IMR-90 (cell line): ENCODE measurements at regions not wholly inside any gene's neighbourhood (a gene's known extent, or its start where the extent isn't known, plus 50 kb on each side); places are given as distances from the start of the nearest gene placed in this dataset.

Source experiments
- ATAC-seq: fragments of 200-7000 bp; cut with Tn5 transposase; 2 replicates; pipeline ENCODE4 v1.9.1; 2020; ENCODE audit warnings: low read depth, mild to moderate bottlenecking, moderate library complexity
- BruUV-seq: library from RNA; stranded (reverse); fragments of 400-500 nt; replicated peaks from 2 replicates; lab custom pipeline; 2021; lab: Mats Ljungman, UMichigan
- CTCF ChIA-PET: fragments of 300-600 bp; formaldehyde crosslinking; extraction: SDS; loops from one replicate; lab custom pipeline; 2021; ENCODE audit warnings: antibody characterized with exemption; lab: Yijun Ruan, JAX
- POLR2A ChIA-PET: fragments of 300-600 bp; sonication (Branson Sonifier 250); formaldehyde crosslinking; loops from one replicate; lab custom pipeline; 2022; ENCODE audit warnings: antibody characterized with exemption; ENCODE audit not compliant: unreplicated experiment; lab: Charles Lee
- DNase-seq: peaks from one replicate; pipeline ENCODE4 v3.0.0; 2013
- H2AFZ ChIP-seq: replicated peaks from 2 replicates; pipeline ENCODE3; 2013; ENCODE audit warnings: low read length, mild to moderate bottlenecking; ENCODE audit not compliant: poor library complexity
- H2AK5ac ChIP-seq: 2 replicates; pipeline ENCODE4 v1.6.1; 2013; ENCODE audit warnings: low read depth, low read length, inconsistent platforms
- H2AK9ac ChIP-seq: replicated peaks from 2 replicates; pipeline ENCODE3; 2013; ENCODE audit warnings: mild to moderate bottlenecking, low read depth, low read length, moderate library complexity; ENCODE audit not compliant: poor library complexity
- H2BK120ac ChIP-seq: 2 replicates; pipeline ENCODE4 v1.6.1; 2013; ENCODE audit warnings: low read depth, low read length, inconsistent platforms
- H2BK15ac ChIP-seq: 3 replicates; pipeline ENCODE4 v1.6.1; 2013; ENCODE audit warnings: low read depth, low read length, inconsistent platforms
- H2BK20ac ChIP-seq: 2 replicates; pipeline ENCODE4 v1.6.1; 2013; ENCODE audit warnings: low read depth, mild to moderate bottlenecking, inconsistent platforms, low read length, moderate library complexity
- H2BK5ac ChIP-seq: 2 replicates; pipeline ENCODE4 v1.6.1; 2013; ENCODE audit warnings: mild to moderate bottlenecking, low read depth, low read length, inconsistent platforms; ENCODE audit not compliant: poor library complexity, severe bottlenecking
- H3K14ac ChIP-seq: replicated peaks from 2 replicates; pipeline ENCODE4 v1.6.1; 2013; ENCODE audit warnings: low read depth, low read length, inconsistent platforms
- H3K18ac ChIP-seq: 2 replicates; pipeline ENCODE4 v1.6.1; 2013; ENCODE audit warnings: low read depth, low read length, control low read depth
- H3K23ac ChIP-seq: 2 replicates; pipeline ENCODE4 v1.6.1; 2013; ENCODE audit warnings: low read depth, low read length, inconsistent platforms
- H3K27ac ChIP-seq: 2 replicates; pipeline ENCODE4 v1.5.1; 2013; ENCODE audit warnings: mild to moderate bottlenecking, control low read depth, low read length; ENCODE audit not compliant: insufficient read depth
- H3K27me3 ChIP-seq: 2 replicates; pipeline ENCODE4 v1.6.1; 2013; ENCODE audit warnings: low read length; ENCODE audit not compliant: control insufficient read depth, insufficient read depth
- H3K36me3 ChIP-seq: 2 replicates; pipeline ENCODE4 v1.6.1; 2013; ENCODE audit warnings: low read length, mixed read lengths; ENCODE audit not compliant: control insufficient read depth, insufficient read depth
- H3K4ac ChIP-seq: 2 replicates; pipeline ENCODE4 v1.6.1; 2013; ENCODE audit warnings: low read depth, low read length, inconsistent platforms
- H3K4me1 ChIP-seq: 2 replicates; pipeline ENCODE4 v1.6.1; 2013; ENCODE audit warnings: low read length, mixed read lengths; ENCODE audit not compliant: control insufficient read depth, insufficient read depth
- H3K4me2 ChIP-seq: 2 replicates; pipeline ENCODE4 v1.6.1; 2013; ENCODE audit warnings: low read depth, mild to moderate bottlenecking, control low read depth, low read length, moderate library complexity
- H3K4me3 ChIP-seq: 2 replicates; pipeline ENCODE4 v1.5.1; 2013; ENCODE audit warnings: low read depth, mild to moderate bottlenecking, control low read depth, low read length, moderate library complexity; ENCODE audit not compliant: insufficient read depth
- H3K56ac ChIP-seq: 2 replicates; pipeline ENCODE4 v1.6.1; 2013; ENCODE audit warnings: low read length, inconsistent platforms; ENCODE audit not compliant: insufficient read depth; ENCODE audit errors: extremely low read depth
- H3K79me1 ChIP-seq, 2 experiments: 2 replicates each; pipeline ENCODE4 v1.6.1; 2013; ENCODE audit warnings: low read length in 2 of 2, inconsistent platforms in 1 of 2, low read depth in 1 of 2
- H3K9ac ChIP-seq: 2 replicates; pipeline ENCODE4 v1.6.1; 2013; ENCODE audit warnings: low read depth, low read length, control low read depth
- H3K9me1 ChIP-seq: 2 replicates; pipeline ENCODE4 v1.6.1; 2013; ENCODE audit warnings: low read length, inconsistent platforms; ENCODE audit not compliant: insufficient read depth
- H3K9me3 ChIP-seq: 2 replicates; pipeline ENCODE4 v1.6.1; 2013; ENCODE audit warnings: low read length; ENCODE audit not compliant: control insufficient read depth, insufficient read depth
- H4K20me1 ChIP-seq: 2 replicates; pipeline ENCODE4 v1.6.1; 2013; ENCODE audit warnings: low read length, inconsistent platforms; ENCODE audit not compliant: insufficient read depth
- H4K5ac ChIP-seq: 2 replicates; pipeline ENCODE4 v1.6.1; 2013; ENCODE audit warnings: mild to moderate bottlenecking, low read depth, low read length, control low read depth
- H4K8ac ChIP-seq, 2 experiments: 2 replicates each; pipeline ENCODE4 v1.6.1; 2013; ENCODE audit warnings: low read depth in 2 of 2, low read length in 2 of 2, control low read depth in 1 of 2, inconsistent platforms in 1 of 2
- H4K91ac ChIP-seq: 2 replicates; pipeline ENCODE4 v1.6.1; 2013; ENCODE audit warnings: low read depth, low read length, inconsistent platforms; ENCODE audit not compliant: insufficient read depth
- BHLHE40 ChIP-seq: fragments of 150-350 bp; IDR thresholded peaks from 2 replicates; pipeline ENCODE4 v1.6.1; 2016; ENCODE audit warnings: mild to moderate bottlenecking, low read depth, low read length
- CEBPB ChIP-seq: IDR thresholded peaks from 2 replicates; pipeline ENCODE4 v1.6.1; 2012; ENCODE audit warnings: low read depth, low read length, improper control_type of control experiment
- CHD1 ChIP-seq: IDR thresholded peaks from 2 replicates; pipeline ENCODE4 v1.6.1; 2012; ENCODE audit warnings: low read depth, low read length, improper control_type of control experiment
- FOS ChIP-seq: fragments of 150-350 bp; IDR thresholded peaks from 2 replicates; pipeline ENCODE4 v1.6.1; 2016; ENCODE audit warnings: low read depth, low read length
- MAFK ChIP-seq: IDR thresholded peaks from 2 replicates; pipeline ENCODE4 v1.6.1; 2012; ENCODE audit warnings: low read depth, low read length, improper control_type of control experiment
- MAZ ChIP-seq: IDR thresholded peaks from 2 replicates; pipeline ENCODE4 v1.6.1; 2012; ENCODE audit warnings: low read depth, mild to moderate bottlenecking, low read length, improper control_type of control experiment, moderate library complexity, borderline replicate concordance
- MXI1 ChIP-seq: IDR thresholded peaks from 2 replicates; pipeline ENCODE4 v1.6.1; 2012; ENCODE audit warnings: low read depth, mild to moderate bottlenecking, low read length, moderate library complexity, borderline replicate concordance
- NFE2L2 ChIP-seq: fragments of 150-350 bp; IDR thresholded peaks from 2 replicates; pipeline ENCODE4 v1.6.1; 2016; ENCODE audit warnings: low read depth, mild to moderate bottlenecking, low read length
- POLR2A ChIP-seq: IDR thresholded peaks from 2 replicates; pipeline ENCODE4 v1.6.1; 2012; ENCODE audit warnings: mild to moderate bottlenecking, low read depth, low read length
- RAD21 ChIP-seq: IDR thresholded peaks from 2 replicates; pipeline ENCODE4 v1.6.1; 2012; ENCODE audit warnings: low read length, improper control_type of control experiment
- RCOR1 ChIP-seq: IDR thresholded peaks from 2 replicates; pipeline ENCODE4 v1.6.1; 2012; ENCODE audit warnings: mild to moderate bottlenecking, low read length, improper control_type of control experiment; ENCODE audit not compliant: insufficient replicate concordance
- RFX5 ChIP-seq: IDR thresholded peaks from 2 replicates; pipeline ENCODE4 v1.8.0; 2012; ENCODE audit warnings: low read depth, mild to moderate bottlenecking, low read length, moderate library complexity
- SMC3 ChIP-seq: fragments of 150-350 bp; IDR thresholded peaks from 2 replicates; pipeline ENCODE4 v1.6.1; 2016; ENCODE audit warnings: low read depth, mild to moderate bottlenecking, antibody characterized with exemption, low read length, moderate library complexity
- WGBS, 2 experiments: methylation state at CpG; one replicate each; pipeline versions ENCODE4 v1.1.5 to v1.1.7; 2013; ENCODE audit warnings: missing lambda C conversion rate in 2 of 2; ENCODE audit not compliant: insufficient read length in 1 of 2; ENCODE audit errors: extremely low coverage in 2 of 2; 5-methylcytosine and 5-hydroxymethylcytosine counted together
- dilution Hi-C: fragments of 300-500 bp; cut with HindIII; formaldehyde crosslinking; loops from one replicate; pipeline ENCODE4 v1.14.3; 2018; ENCODE audit warnings: low sequenced_read_pairs; ENCODE audit not compliant: unreplicated experiment
- in situ Hi-C: fragments of 300-500 bp; cut with MboI; formaldehyde crosslinking; loops from 3 replicates; pipeline ENCODE4 v1.14.3; 2019; ENCODE audit warnings: low sequenced_read_pairs, inconsistent platforms, mixed read lengths
- intact Hi-C: fragments of 100-400 bp; cut with micrococcal nuclease; formaldehyde crosslinking; loops from 2 replicates; pipeline ENCODE4 v1.10.0; 2022
- TF ChIP-seq, protein P1 (sequence below): fragments of 150-350 bp; IDR thresholded peaks from 2 replicates; pipeline ENCODE4 v1.6.1; 2016; ENCODE audit warnings: low read depth, mild to moderate bottlenecking, low read length, moderate library complexity, borderline replicate concordance
- TF ChIP-seq, protein P2 (sequence below): conservative IDR thresholded peaks from 2 replicates; pipeline ENCODE4 v1.5.1; 2012; ENCODE audit warnings: mild to moderate bottlenecking, low read depth, low read length, improper control_type of control experiment
- TF ChIP-seq, protein P3 (sequence below): fragments of 150-350 bp; IDR thresholded peaks from 2 replicates; pipeline ENCODE4 v1.6.1; 2017; ENCODE audit warnings: mild to moderate bottlenecking, antibody characterized with exemption, low read length, low read depth

DNA sequence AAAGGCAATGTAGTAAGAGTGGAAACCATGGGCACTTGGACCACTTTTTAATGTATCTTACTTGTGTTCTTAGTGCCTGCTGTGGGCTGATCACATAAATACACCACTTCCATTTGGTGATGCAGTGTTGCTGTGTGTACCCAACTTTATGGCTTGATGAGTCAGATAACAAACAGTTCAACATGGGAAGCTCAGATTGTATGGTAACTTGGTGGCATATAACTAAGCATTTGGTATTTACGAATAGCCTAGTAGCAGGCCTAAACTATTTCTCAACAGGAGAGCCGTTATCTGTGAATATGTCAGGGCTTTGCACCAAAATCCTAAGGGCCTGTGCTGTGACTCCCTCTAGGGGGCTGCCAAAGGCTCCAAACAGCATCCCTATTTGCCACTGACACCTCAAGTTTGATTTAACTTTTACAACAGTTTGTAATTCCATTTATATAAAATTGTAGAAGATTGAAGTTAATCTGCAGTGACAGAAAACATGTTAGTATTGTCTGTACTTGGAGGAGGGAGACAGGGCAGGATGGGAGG lies 640.4 kb upstream of the CADM2 start:
- H4K5ac ChIP-seq = no peak overlapping the region
- H3K4me1 ChIP-seq = no peaks in the 10 kb centered on the region
- H2AK9ac ChIP-seq = no peak overlapping the region
- no peak overlapping the region for H2BK120ac ChIP-seq
- H3K23ac ChIP-seq = no peak overlapping the region
- no peak overlapping the region for H3K27ac ChIP-seq
- POLR2A ChIA-PET = no interaction called here
- in situ Hi-C loops (no loop called here), dilution Hi-C loops (no loop called here), intact Hi-C loops (no loop called here)
- no CpG with 5 or more reads among the region's 2 CpGs for whole genome bisulfite sequencing, 2 experiments
- DNase-seq = no peak
- H3K9ac ChIP-seq = no peak overlapping the region
- no peak overlapping the region for H2BK20ac ChIP-seq
- no peak overlapping the region for H3K4me2 ChIP-seq
- no peak overlapping the region for H3K4ac ChIP-seq
- no peaks in the 10 kb centered on the region for H3K9me3 ChIP-seq
- no peaks in the 10 kb centered on the region for H3K9me1 ChIP-seq
- H2AK5ac ChIP-seq = no peak overlapping the region
- CTCF ChIA-PET = no interaction called here
- H4K20me1 ChIP-seq = no peaks in the 10 kb centered on the region
- H2BK15ac ChIP-seq = no peak overlapping the region
- H4K91ac ChIP-seq = no peak overlapping the region
- BruUV-seq = no TSS peak
- H3K18ac ChIP-seq = no peak overlapping the region
- no peak for TF ChIP-seq FOS
- TF ChIP-seq MXI1 = no peak
- TF ChIP-seq SMC3 = no peak
- TF ChIP-seq NFE2L2 = no peak
- no peak for TF ChIP-seq RAD21
- TF ChIP-seq RFX5 = no peak
- TF ChIP-seq CEBPB = no peak
- TF ChIP-seq, protein P1, sequence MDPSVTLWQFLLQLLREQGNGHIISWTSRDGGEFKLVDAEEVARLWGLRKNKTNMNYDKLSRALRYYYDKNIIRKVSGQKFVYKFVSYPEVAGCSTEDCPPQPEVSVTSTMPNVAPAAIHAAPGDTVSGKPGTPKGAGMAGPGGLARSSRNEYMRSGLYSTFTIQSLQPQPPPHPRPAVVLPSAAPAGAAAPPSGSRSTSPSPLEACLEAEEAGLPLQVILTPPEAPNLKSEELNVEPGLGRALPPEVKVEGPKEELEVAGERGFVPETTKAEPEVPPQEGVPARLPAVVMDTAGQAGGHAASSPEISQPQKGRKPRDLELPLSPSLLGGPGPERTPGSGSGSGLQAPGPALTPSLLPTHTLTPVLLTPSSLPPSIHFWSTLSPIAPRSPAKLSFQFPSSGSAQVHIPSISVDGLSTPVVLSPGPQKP = no peak
- TF ChIP-seq CHD1 = no peak
- no peak for TF ChIP-seq POLR2A
- TF ChIP-seq RCOR1 = no peak
- TF ChIP-seq, protein P2, sequence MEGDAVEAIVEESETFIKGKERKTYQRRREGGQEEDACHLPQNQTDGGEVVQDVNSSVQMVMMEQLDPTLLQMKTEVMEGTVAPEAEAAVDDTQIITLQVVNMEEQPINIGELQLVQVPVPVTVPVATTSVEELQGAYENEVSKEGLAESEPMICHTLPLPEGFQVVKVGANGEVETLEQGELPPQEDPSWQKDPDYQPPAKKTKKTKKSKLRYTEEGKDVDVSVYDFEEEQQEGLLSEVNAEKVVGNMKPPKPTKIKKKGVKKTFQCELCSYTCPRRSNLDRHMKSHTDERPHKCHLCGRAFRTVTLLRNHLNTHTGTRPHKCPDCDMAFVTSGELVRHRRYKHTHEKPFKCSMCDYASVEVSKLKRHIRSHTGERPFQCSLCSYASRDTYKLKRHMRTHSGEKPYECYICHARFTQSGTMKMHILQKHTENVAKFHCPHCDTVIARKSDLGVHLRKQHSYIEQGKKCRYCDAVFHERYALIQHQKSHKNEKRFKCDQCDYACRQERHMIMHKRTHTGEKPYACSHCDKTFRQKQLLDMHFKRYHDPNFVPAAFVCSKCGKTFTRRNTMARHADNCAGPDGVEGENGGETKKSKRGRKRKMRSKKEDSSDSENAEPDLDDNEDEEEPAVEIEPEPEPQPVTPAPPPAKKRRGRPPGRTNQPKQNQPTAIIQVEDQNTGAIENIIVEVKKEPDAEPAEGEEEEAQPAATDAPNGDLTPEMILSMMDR = no peak
- no peak for TF ChIP-seq BHLHE40
- TF ChIP-seq MAFK = no peak
- no peak for TF ChIP-seq MAZ
- TF ChIP-seq, protein P3, sequence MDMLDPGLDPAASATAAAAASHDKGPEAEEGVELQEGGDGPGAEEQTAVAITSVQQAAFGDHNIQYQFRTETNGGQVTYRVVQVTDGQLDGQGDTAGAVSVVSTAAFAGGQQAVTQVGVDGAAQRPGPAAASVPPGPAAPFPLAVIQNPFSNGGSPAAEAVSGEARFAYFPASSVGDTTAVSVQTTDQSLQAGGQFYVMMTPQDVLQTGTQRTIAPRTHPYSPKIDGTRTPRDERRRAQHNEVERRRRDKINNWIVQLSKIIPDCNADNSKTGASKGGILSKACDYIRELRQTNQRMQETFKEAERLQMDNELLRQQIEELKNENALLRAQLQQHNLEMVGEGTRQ = no peak
- H4K8ac ChIP-seq = no peak overlapping the region
- ATAC-seq = no peak
- no peaks in the 10 kb centered on the region for H3K27me3 ChIP-seq
- no peak overlapping the region for H2AFZ ChIP-seq
- H3K79me1 ChIP-seq = no peaks in the 10 kb centered on the region
- H3K56ac ChIP-seq = no peak overlapping the region
- H3K36me3 ChIP-seq = no peaks in the 10 kb centered on the region
- no peak overlapping the region for H2BK5ac ChIP-seq
- H3K14ac ChIP-seq = no peak overlapping the region
- H3K4me3 ChIP-seq = no peak overlapping the region
